Breast epithelium (tissue), 4 donors: ENCODE measurements at regions not wholly inside any gene's neighbourhood (a gene's known extent, or its start where the extent isn't known, plus 50 kb on each side); places are given as distances from the start of the nearest gene placed in this dataset.

Experiments
- DNase-seq, 2 donors: peaks; one replicate each; pipeline ENCODE4 v3.0.0-alpha.2; 2019; ENCODE audit warnings: low spot score in 2 of 2
- H3K27ac ChIP-seq, 2 donors: fragments of 200-600 bp; sonication (generic) in 1 of 2; one replicate each; pipeline ENCODE4 v1.5.1; 2016 to 2019; ENCODE audit warnings: mild to moderate bottlenecking in 1 of 2
- H3K27me3 ChIP-seq, 2 donors: fragments of 200-600 bp; sonication (generic) in 1 of 2; one replicate each; pipeline versions ENCODE4 v1.5.1 to v1.6.0; 2017 to 2019; ENCODE audit warnings: control low read depth in 1 of 2, mild to moderate bottlenecking in 1 of 2
- H3K36me3 ChIP-seq: fragments of 200-600 bp; one replicate; pipeline ENCODE4 v1.5.1; 2019
- H3K4me1 ChIP-seq, 2 donors: fragments of 200-600 bp; sonication (generic); one replicate each; pipeline ENCODE4 v1.5.1; 2016 to 2019; ENCODE audit warnings: control low read depth in 1 of 2
- H3K4me3 ChIP-seq, 3 donors: fragments of 200-600 bp; sonication (generic); 1 replicate in 2 of 3; 2 replicates in 1 of 3; pipeline ENCODE4 v1.5.1; 2016 to 2019; ENCODE audit warnings: mild to moderate bottlenecking in 3 of 3, moderate library complexity in 2 of 3
- H3K9me3 ChIP-seq, 2 donors: fragments of 200-600 bp; sonication (generic) in 1 of 2; one replicate each; pipeline ENCODE4 v1.5.1; 2016 to 2019; ENCODE audit warnings: control low read depth in 1 of 2
- CTCF ChIP-seq, 3 donors: fragments of 450-650 bp; IDR thresholded peaks; one replicate each; pipeline ENCODE4 v1.5.1; 2016 to 2017; ENCODE audit warnings: antibody characterized with exemption in 3 of 3, mild to moderate bottlenecking in 3 of 3, moderate library complexity in 3 of 3
- POLR2A ChIP-seq: fragments of 450-650 bp; IDR thresholded peaks from one replicate; pipeline ENCODE4 v1.6.1; 2016; ENCODE audit warnings: antibody characterized with exemption, mild to moderate bottlenecking, moderate library complexity
- POLR2AphosphoS5 ChIP-seq, 3 donors: sonication (generic); formaldehyde crosslinking; IDR thresholded peaks; one replicate each; pipeline ENCODE4 v1.6.1; 2017; ENCODE audit warnings: antibody characterized with exemption in 3 of 3
- intact Hi-C: fragments of 100-400 bp; cut with DNase I; formaldehyde crosslinking; loops from one replicate; pipeline ENCODE4 v1.15.1; 2023; ENCODE audit warnings: low total_unique reads

- Histone ChIP-seq H3K9me3 (no peaks in the 10 kb centered on the region), H3K4me3 (no peak overlapping the region), H3K27ac (no peak overlapping the region), H3K36me3 (no peaks in the 10 kb centered on the region), H3K4me1 (no peaks in the 10 kb centered on the region), H3K27me3 (no peaks in the 10 kb centered on the region)
- no peak for DNase-seq
- no peak for TF ChIP-seq POLR2A
- TF ChIP-seq CTCF (IDR thresholded peaks at IDR 0.05), result no peak
- TF ChIP-seq POLR2AphosphoS5 (IDR thresholded peaks at IDR 0.05), result no peak
- intact Hi-C loops, result no loop called here
Measured at GRCh38 chr3:94935738-94936580, 873.1 kb downstream of the NSUN3 start.

GRCh38 chr3:94937980-94938379 lies 875.1 kb downstream of the NSUN3 start:
- H3K4me1 ChIP-seq, result no peaks in the 10 kb centered on the region
- intact Hi-C loops, result no loop called here
- no peaks in the 10 kb centered on the region for H3K36me3 ChIP-seq
- DNase-seq, result no peak
- no peak for TF ChIP-seq POLR2AphosphoS5 (IDR thresholded peaks at IDR 0.05)
- TF ChIP-seq POLR2A, result no peak
- no peaks in the 10 kb centered on the region for H3K27me3 ChIP-seq
- H3K4me3 ChIP-seq, result no peak overlapping the region
- no peak overlapping the region for H3K27ac ChIP-seq
- peaks cover 0 to 5% of the 10 kb centered on the region in 2 donors for H3K9me3 ChIP-seq

- no peaks in the 10 kb centered on the region for H3K27me3 ChIP-seq
- H3K4me1 ChIP-seq, result no peaks in the 10 kb centered on the region
- intact Hi-C loops, result no loop called here
- no peak overlapping the region for H3K27ac ChIP-seq
- no peaks in the 10 kb centered on the region for H3K36me3 ChIP-seq
- DNase-seq, result no peak
- H3K9me3 ChIP-seq, result peaks cover 0 to 4% of the 10 kb centered on the region in 2 donors
- TF ChIP-seq CTCF (IDR thresholded peaks at IDR 0.05) (no peak), POLR2AphosphoS5 (IDR thresholded peaks at IDR 0.05) (no peak), POLR2A (no peak)
- H3K4me3 ChIP-seq, result no peak overlapping the region
Measured at GRCh38 chr3:94946683-94947082, 883.8 kb downstream of the NSUN3 start.

GRCh38 chr3:94961423-94962100 lies 898.7 kb downstream of the NSUN3 start:
- TF ChIP-seq POLR2AphosphoS5 (IDR thresholded peaks at IDR 0.05) (no peak), POLR2A (no peak), CTCF (IDR thresholded peaks at IDR 0.05) (no peak)
- Histone ChIP-seq H3K9me3 (peaks cover 0 to 3% of the 10 kb centered on the region in 2 donors), H3K4me1 (no peaks in the 10 kb centered on the region), H3K27me3 (no peaks in the 10 kb centered on the region), H3K27ac (no peak overlapping the region), H3K4me3 (no peak overlapping the region), H3K36me3 (no peaks in the 10 kb centered on the region)
- intact Hi-C loops, result no loop called here
- no peak for DNase-seq

- TF ChIP-seq POLR2AphosphoS5 (IDR thresholded peaks at IDR 0.05) (no peak), CTCF (IDR thresholded peaks at IDR 0.05) (no peak), POLR2A (no peak)
- no peaks in the 10 kb centered on the region for H3K36me3 ChIP-seq
- no peaks in the 10 kb centered on the region for H3K4me1 ChIP-seq
- H3K27me3 ChIP-seq, result no peaks in the 10 kb centered on the region
- no peak for DNase-seq
- H3K4me3 ChIP-seq, result no peak overlapping the region
- intact Hi-C loops, result no loop called here
- no peak overlapping the region for H3K27ac ChIP-seq
- peaks cover 0 to 3% of the 10 kb centered on the region in 2 donors for H3K9me3 ChIP-seq
Measured at GRCh38 chr3:94965867-94966475, 903.1 kb downstream of the NSUN3 start.
